IMR-90 (cell line): ENCODE measurements at regions not wholly inside any gene's neighbourhood (a gene's known extent, or its start where the extent isn't known, plus 50 kb on each side); places are given as distances from the start of the nearest gene placed in this dataset.

Source experiments
- ATAC-seq: fragments of 200-7000 bp; cut with Tn5 transposase; 2 replicates; pipeline ENCODE4 v1.9.1; 2020; ENCODE audit warnings: low read depth, mild to moderate bottlenecking, moderate library complexity
- BruUV-seq: library from RNA; stranded (reverse); fragments of 400-500 nt; replicated peaks from 2 replicates; lab custom pipeline; 2021; lab: Mats Ljungman, UMichigan
- CTCF ChIA-PET: fragments of 300-600 bp; formaldehyde crosslinking; extraction: SDS; loops from one replicate; lab custom pipeline; 2021; ENCODE audit warnings: antibody characterized with exemption; lab: Yijun Ruan, JAX
- POLR2A ChIA-PET: fragments of 300-600 bp; sonication (Branson Sonifier 250); formaldehyde crosslinking; loops from one replicate; lab custom pipeline; 2022; ENCODE audit warnings: antibody characterized with exemption; ENCODE audit not compliant: unreplicated experiment; lab: Charles Lee
- DNase-seq: peaks from one replicate; pipeline ENCODE4 v3.0.0; 2013
- H2AFZ ChIP-seq: replicated peaks from 2 replicates; pipeline ENCODE3; 2013; ENCODE audit warnings: low read length, mild to moderate bottlenecking; ENCODE audit not compliant: poor library complexity
- H2AK5ac ChIP-seq: 2 replicates; pipeline ENCODE4 v1.6.1; 2013; ENCODE audit warnings: low read depth, low read length, inconsistent platforms
- H2AK9ac ChIP-seq: replicated peaks from 2 replicates; pipeline ENCODE3; 2013; ENCODE audit warnings: mild to moderate bottlenecking, low read depth, low read length, moderate library complexity; ENCODE audit not compliant: poor library complexity
- H2BK120ac ChIP-seq: 2 replicates; pipeline ENCODE4 v1.6.1; 2013; ENCODE audit warnings: low read depth, low read length, inconsistent platforms
- H2BK15ac ChIP-seq: 3 replicates; pipeline ENCODE4 v1.6.1; 2013; ENCODE audit warnings: low read depth, low read length, inconsistent platforms
- H2BK20ac ChIP-seq: 2 replicates; pipeline ENCODE4 v1.6.1; 2013; ENCODE audit warnings: low read depth, mild to moderate bottlenecking, inconsistent platforms, low read length, moderate library complexity
- H2BK5ac ChIP-seq: 2 replicates; pipeline ENCODE4 v1.6.1; 2013; ENCODE audit warnings: mild to moderate bottlenecking, low read depth, low read length, inconsistent platforms; ENCODE audit not compliant: poor library complexity, severe bottlenecking
- H3K14ac ChIP-seq: replicated peaks from 2 replicates; pipeline ENCODE4 v1.6.1; 2013; ENCODE audit warnings: low read depth, low read length, inconsistent platforms
- H3K18ac ChIP-seq: 2 replicates; pipeline ENCODE4 v1.6.1; 2013; ENCODE audit warnings: low read depth, low read length, control low read depth
- H3K23ac ChIP-seq: 2 replicates; pipeline ENCODE4 v1.6.1; 2013; ENCODE audit warnings: low read depth, low read length, inconsistent platforms
- H3K27ac ChIP-seq: 2 replicates; pipeline ENCODE4 v1.5.1; 2013; ENCODE audit warnings: mild to moderate bottlenecking, control low read depth, low read length; ENCODE audit not compliant: insufficient read depth
- H3K27me3 ChIP-seq: 2 replicates; pipeline ENCODE4 v1.6.1; 2013; ENCODE audit warnings: low read length; ENCODE audit not compliant: control insufficient read depth, insufficient read depth
- H3K36me3 ChIP-seq: 2 replicates; pipeline ENCODE4 v1.6.1; 2013; ENCODE audit warnings: low read length, mixed read lengths; ENCODE audit not compliant: control insufficient read depth, insufficient read depth
- H3K4ac ChIP-seq: 2 replicates; pipeline ENCODE4 v1.6.1; 2013; ENCODE audit warnings: low read depth, low read length, inconsistent platforms
- H3K4me1 ChIP-seq: 2 replicates; pipeline ENCODE4 v1.6.1; 2013; ENCODE audit warnings: low read length, mixed read lengths; ENCODE audit not compliant: control insufficient read depth, insufficient read depth
- H3K4me2 ChIP-seq: 2 replicates; pipeline ENCODE4 v1.6.1; 2013; ENCODE audit warnings: low read depth, mild to moderate bottlenecking, control low read depth, low read length, moderate library complexity
- H3K4me3 ChIP-seq: 2 replicates; pipeline ENCODE4 v1.5.1; 2013; ENCODE audit warnings: low read depth, mild to moderate bottlenecking, control low read depth, low read length, moderate library complexity; ENCODE audit not compliant: insufficient read depth
- H3K56ac ChIP-seq: 2 replicates; pipeline ENCODE4 v1.6.1; 2013; ENCODE audit warnings: low read length, inconsistent platforms; ENCODE audit not compliant: insufficient read depth; ENCODE audit errors: extremely low read depth
- H3K79me1 ChIP-seq, 2 experiments: 2 replicates each; pipeline ENCODE4 v1.6.1; 2013; ENCODE audit warnings: low read length in 2 of 2, inconsistent platforms in 1 of 2, low read depth in 1 of 2
- H3K9ac ChIP-seq: 2 replicates; pipeline ENCODE4 v1.6.1; 2013; ENCODE audit warnings: low read depth, low read length, control low read depth
- H3K9me1 ChIP-seq: 2 replicates; pipeline ENCODE4 v1.6.1; 2013; ENCODE audit warnings: low read length, inconsistent platforms; ENCODE audit not compliant: insufficient read depth
- H3K9me3 ChIP-seq: 2 replicates; pipeline ENCODE4 v1.6.1; 2013; ENCODE audit warnings: low read length; ENCODE audit not compliant: control insufficient read depth, insufficient read depth
- H4K20me1 ChIP-seq: 2 replicates; pipeline ENCODE4 v1.6.1; 2013; ENCODE audit warnings: low read length, inconsistent platforms; ENCODE audit not compliant: insufficient read depth
- H4K5ac ChIP-seq: 2 replicates; pipeline ENCODE4 v1.6.1; 2013; ENCODE audit warnings: mild to moderate bottlenecking, low read depth, low read length, control low read depth
- H4K8ac ChIP-seq, 2 experiments: 2 replicates each; pipeline ENCODE4 v1.6.1; 2013; ENCODE audit warnings: low read depth in 2 of 2, low read length in 2 of 2, control low read depth in 1 of 2, inconsistent platforms in 1 of 2
- H4K91ac ChIP-seq: 2 replicates; pipeline ENCODE4 v1.6.1; 2013; ENCODE audit warnings: low read depth, low read length, inconsistent platforms; ENCODE audit not compliant: insufficient read depth
- BHLHE40 ChIP-seq: fragments of 150-350 bp; IDR thresholded peaks from 2 replicates; pipeline ENCODE4 v1.6.1; 2016; ENCODE audit warnings: mild to moderate bottlenecking, low read depth, low read length
- CHD1 ChIP-seq: IDR thresholded peaks from 2 replicates; pipeline ENCODE4 v1.6.1; 2012; ENCODE audit warnings: low read depth, low read length, improper control_type of control experiment
- CTCF ChIP-seq: conservative IDR thresholded peaks from 2 replicates; pipeline ENCODE4 v1.5.1; 2012; ENCODE audit warnings: mild to moderate bottlenecking, low read depth, low read length, improper control_type of control experiment
- ELK1 ChIP-seq: fragments of 150-350 bp; IDR thresholded peaks from 2 replicates; pipeline ENCODE4 v1.6.1; 2016; ENCODE audit warnings: low read depth, mild to moderate bottlenecking, low read length, moderate library complexity, borderline replicate concordance
- MAFK ChIP-seq: IDR thresholded peaks from 2 replicates; pipeline ENCODE4 v1.6.1; 2012; ENCODE audit warnings: low read depth, low read length, improper control_type of control experiment
- MAZ ChIP-seq: IDR thresholded peaks from 2 replicates; pipeline ENCODE4 v1.6.1; 2012; ENCODE audit warnings: low read depth, mild to moderate bottlenecking, low read length, improper control_type of control experiment, moderate library complexity, borderline replicate concordance
- MXI1 ChIP-seq: IDR thresholded peaks from 2 replicates; pipeline ENCODE4 v1.6.1; 2012; ENCODE audit warnings: low read depth, mild to moderate bottlenecking, low read length, moderate library complexity, borderline replicate concordance
- POLR2A ChIP-seq: IDR thresholded peaks from 2 replicates; pipeline ENCODE4 v1.6.1; 2012; ENCODE audit warnings: mild to moderate bottlenecking, low read depth, low read length
- RAD21 ChIP-seq: IDR thresholded peaks from 2 replicates; pipeline ENCODE4 v1.6.1; 2012; ENCODE audit warnings: low read length, improper control_type of control experiment
- USF2 ChIP-seq: fragments of 150-350 bp; IDR thresholded peaks from 2 replicates; pipeline ENCODE4 v1.6.1; 2017; ENCODE audit warnings: mild to moderate bottlenecking, antibody characterized with exemption, low read length, low read depth
- WGBS, 2 experiments: methylation state at CpG; one replicate each; pipeline versions ENCODE4 v1.1.5 to v1.1.7; 2013; ENCODE audit warnings: missing lambda C conversion rate in 2 of 2; ENCODE audit not compliant: insufficient read length in 1 of 2; ENCODE audit errors: extremely low coverage in 2 of 2; 5-methylcytosine and 5-hydroxymethylcytosine counted together
- dilution Hi-C: fragments of 300-500 bp; cut with HindIII; formaldehyde crosslinking; loops from one replicate; pipeline ENCODE4 v1.14.3; 2018; ENCODE audit warnings: low sequenced_read_pairs; ENCODE audit not compliant: unreplicated experiment
- in situ Hi-C: fragments of 300-500 bp; cut with MboI; formaldehyde crosslinking; loops from 3 replicates; pipeline ENCODE4 v1.14.3; 2019; ENCODE audit warnings: low sequenced_read_pairs, inconsistent platforms, mixed read lengths
- intact Hi-C: fragments of 100-400 bp; cut with micrococcal nuclease; formaldehyde crosslinking; loops from 2 replicates; pipeline ENCODE4 v1.10.0; 2022

GRCh38 chr10:128474571-128474970, 348.3 kb upstream of the MKI67 start:
- H3K18ac ChIP-seq: no peak overlapping the region
- CTCF ChIA-PET: no interaction called here
- intact Hi-C loops (no loop called here), in situ Hi-C loops (no loop called here), dilution Hi-C loops (no loop called here)
- DNase-seq (no peak), ATAC-seq (no peak)
- no peak overlapping the region for H2AK5ac ChIP-seq
- no peak overlapping the region for H3K27ac ChIP-seq
- no peak overlapping the region for H3K4ac ChIP-seq
- H4K20me1 ChIP-seq: no peaks in the 10 kb centered on the region
- H2AFZ ChIP-seq: no peak overlapping the region
- H2BK5ac ChIP-seq: no peak overlapping the region
- H3K36me3 ChIP-seq: no peaks in the 10 kb centered on the region
- no TSS peak for BruUV-seq
- H3K9me1 ChIP-seq: no peaks in the 10 kb centered on the region
- no peak overlapping the region for H3K14ac ChIP-seq
- peaks cover 50% of the 10 kb centered on the region for H3K9me3 ChIP-seq
- H3K4me3 ChIP-seq: no peak overlapping the region
- POLR2A ChIA-PET: no interaction called here
- no peak overlapping the region for H3K56ac ChIP-seq
- H2BK120ac ChIP-seq: no peak overlapping the region
- H3K9ac ChIP-seq: no peak overlapping the region
- H4K5ac ChIP-seq: no peak overlapping the region
- H3K79me1 ChIP-seq: no peaks in the 10 kb centered on the region
- H4K8ac ChIP-seq: no peak overlapping the region
- no peak overlapping the region for H4K91ac ChIP-seq
- no CpG with 5 or more reads among the region's 6 CpGs for WGBS, 2 experiments
- H3K27me3 ChIP-seq: no peaks in the 10 kb centered on the region
- TF ChIP-seq ELK1 (no peak), MAZ (no peak), CHD1 (no peak), CTCF (no peak), MAFK (no peak), POLR2A (no peak), USF2 (no peak), MXI1 (no peak), BHLHE40 (no peak), RAD21 (no peak)
- H3K4me1 ChIP-seq: no peaks in the 10 kb centered on the region
- H2BK15ac ChIP-seq: no peak overlapping the region
- no peak overlapping the region for H2AK9ac ChIP-seq
- no peak overlapping the region for H3K4me2 ChIP-seq
- H3K23ac ChIP-seq: no peak overlapping the region
- H2BK20ac ChIP-seq: no peak overlapping the region
